ENCODE measurements at regions not wholly inside any gene's neighbourhood (a gene's known extent, or its start where the extent isn't known, plus 50 kb on each side); places are given as distances from the start of the nearest gene placed in this dataset.

DNA sequence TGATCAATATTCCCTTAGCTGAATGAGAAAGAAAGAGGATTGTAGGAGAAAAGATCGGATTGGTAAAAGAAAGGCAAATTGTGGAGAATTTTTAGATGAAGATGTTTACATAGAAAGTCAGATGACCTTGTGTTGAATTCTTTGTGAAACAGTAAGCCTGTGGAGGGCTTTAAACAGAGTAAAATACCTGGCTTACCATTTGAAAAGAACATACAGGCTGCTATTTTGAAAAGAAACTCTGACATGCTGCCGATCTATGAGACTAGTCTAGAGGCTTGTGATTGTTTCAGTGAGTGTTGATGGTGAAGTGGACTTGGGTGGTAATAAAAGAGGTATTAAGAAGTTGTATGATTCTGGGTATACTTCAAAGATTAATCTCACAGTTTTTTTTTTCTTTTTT, 938.9 kb upstream of the PRR20A start:
- TF ChIP-seq, protein P1, sequence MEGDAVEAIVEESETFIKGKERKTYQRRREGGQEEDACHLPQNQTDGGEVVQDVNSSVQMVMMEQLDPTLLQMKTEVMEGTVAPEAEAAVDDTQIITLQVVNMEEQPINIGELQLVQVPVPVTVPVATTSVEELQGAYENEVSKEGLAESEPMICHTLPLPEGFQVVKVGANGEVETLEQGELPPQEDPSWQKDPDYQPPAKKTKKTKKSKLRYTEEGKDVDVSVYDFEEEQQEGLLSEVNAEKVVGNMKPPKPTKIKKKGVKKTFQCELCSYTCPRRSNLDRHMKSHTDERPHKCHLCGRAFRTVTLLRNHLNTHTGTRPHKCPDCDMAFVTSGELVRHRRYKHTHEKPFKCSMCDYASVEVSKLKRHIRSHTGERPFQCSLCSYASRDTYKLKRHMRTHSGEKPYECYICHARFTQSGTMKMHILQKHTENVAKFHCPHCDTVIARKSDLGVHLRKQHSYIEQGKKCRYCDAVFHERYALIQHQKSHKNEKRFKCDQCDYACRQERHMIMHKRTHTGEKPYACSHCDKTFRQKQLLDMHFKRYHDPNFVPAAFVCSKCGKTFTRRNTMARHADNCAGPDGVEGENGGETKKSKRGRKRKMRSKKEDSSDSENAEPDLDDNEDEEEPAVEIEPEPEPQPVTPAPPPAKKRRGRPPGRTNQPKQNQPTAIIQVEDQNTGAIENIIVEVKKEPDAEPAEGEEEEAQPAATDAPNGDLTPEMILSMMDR (IDR thresholded peaks at IDR 0.05; ENCODE audit: extremely low read depth in 1 of 2, insufficient read depth in 1 of 2, low read depth in 1 of 2, low read length in 2 of 2), result no peak
- TF ChIP-seq EZH2 (IDR thresholded peaks at IDR 0.05; ENCODE audit: borderline replicate concordance, low read depth, low read length, severe bottlenecking) (no peak), POLR2A (IDR thresholded peaks at IDR 0.05; ENCODE audit: low read depth, low read length) (no peak), MYC (IDR thresholded peaks at IDR 0.05; ENCODE audit: low read depth, low read length) (no peak), POLR2AphosphoS5 (IDR thresholded peaks at IDR 0.05; ENCODE audit: insufficient read depth, low read depth, low read length) (no peak)
